Erythroblast (primary cell): ENCODE measurements at regions not wholly inside any gene's neighbourhood (a gene's known extent, or its start where the extent isn't known, plus 50 kb on each side); places are given as distances from the start of the nearest gene placed in this dataset.

Experiments
- GATA1 ChIP-seq: IDR thresholded peaks from 2 replicates; pipeline ENCODE4 v1.6.1; 2011; ENCODE audit warnings: low read depth, mild to moderate bottlenecking, control low read depth, low read length, moderate library complexity
- POLR2A ChIP-seq: IDR thresholded peaks from 2 replicates; pipeline ENCODE4 v1.6.1; 2011; ENCODE audit warnings: mild to moderate bottlenecking, low read length

GRCh38 chr13:103960001-103960400 lies 893.8 kb upstream of the SLC10A2 start:
- TF ChIP-seq POLR2A (no peak), GATA1 (no peak)
